ENCODE measurements at regions not wholly inside any gene's neighbourhood (a gene's known extent, or its start where the extent isn't known, plus 50 kb on each side); places are given as distances from the start of the nearest gene placed in this dataset.

GRCh38 chr13:65860306-65860705, 1369.8 kb downstream of the PCDH9 start:
- TF ChIP-seq TEAD4 (IDR thresholded peaks at IDR 0.05), result no peak
- no peak for TF ChIP-seq RAD21 (IDR thresholded peaks at IDR 0.05; ENCODE audit: low read depth)
- TF ChIP-seq CEBPB (IDR thresholded peaks at IDR 0.05), result no peak
- no peak for TF ChIP-seq EGR1 (IDR thresholded peaks at IDR 0.05)
- no peak for TF ChIP-seq FOXM1 (IDR thresholded peaks at IDR 0.05; ENCODE audit: borderline replicate concordance, low read depth)
- no peak for TF ChIP-seq REST (IDR thresholded peaks at IDR 0.05; ENCODE audit: low read depth)
- TF ChIP-seq YY1 (IDR thresholded peaks at IDR 0.05; ENCODE audit: low read depth), result no peak
- TF ChIP-seq MAX (IDR thresholded peaks at IDR 0.05), result no peak
- TF ChIP-seq CREB1 (IDR thresholded peaks at IDR 0.05; ENCODE audit: low read depth), result no peak
- no peak for TF ChIP-seq TAF1 (IDR thresholded peaks at IDR 0.05; ENCODE audit: low read depth)
- TF ChIP-seq ZBTB7A (IDR thresholded peaks at IDR 0.05; ENCODE audit: low read depth), result no peak

- no peak for TF ChIP-seq YY1 (IDR thresholded peaks at IDR 0.05; ENCODE audit: low read depth)
- TF ChIP-seq USF1 (IDR thresholded peaks at IDR 0.05), result no peak
- TF ChIP-seq EGR1 (IDR thresholded peaks at IDR 0.05), result no peak
- TF ChIP-seq NFIC (IDR thresholded peaks at IDR 0.05), result no peak
- TF ChIP-seq RAD21 (IDR thresholded peaks at IDR 0.05; ENCODE audit: low read depth), result no peak
- no peak for TF ChIP-seq EP300 (IDR thresholded peaks at IDR 0.05; ENCODE audit: borderline replicate concordance)
- TF ChIP-seq REST (IDR thresholded peaks at IDR 0.05; ENCODE audit: low read depth), result no peak
- no peak for TF ChIP-seq ZBTB7A (IDR thresholded peaks at IDR 0.05; ENCODE audit: low read depth)
- no peak for TF ChIP-seq MAX (IDR thresholded peaks at IDR 0.05)
- no peak for TF ChIP-seq FOXM1 (IDR thresholded peaks at IDR 0.05; ENCODE audit: borderline replicate concordance, low read depth)
- TF ChIP-seq TCF12 (IDR thresholded peaks at IDR 0.05; ENCODE audit: low read depth), result no peak
- no peak for TF ChIP-seq CEBPB (IDR thresholded peaks at IDR 0.05)
- no peak for TF ChIP-seq TAF1 (IDR thresholded peaks at IDR 0.05; ENCODE audit: low read depth)
- TF ChIP-seq CREB1 (IDR thresholded peaks at IDR 0.05; ENCODE audit: low read depth), result no peak
- TF ChIP-seq TEAD4 (IDR thresholded peaks at IDR 0.05), result no peak
Observed at GRCh38 chr13:65857942-65858565, 1372.1 kb downstream of the PCDH9 start.

GRCh38 chr13:65856431-65856830, 1373.7 kb downstream of the PCDH9 start:
- TF ChIP-seq YY1 (IDR thresholded peaks at IDR 0.05; ENCODE audit: low read depth) (no peak), CREB1 (IDR thresholded peaks at IDR 0.05; ENCODE audit: low read depth) (no peak), FOXM1 (IDR thresholded peaks at IDR 0.05; ENCODE audit: borderline replicate concordance, low read depth) (no peak), USF1 (IDR thresholded peaks at IDR 0.05) (no peak), EP300 (IDR thresholded peaks at IDR 0.05; ENCODE audit: borderline replicate concordance) (no peak), EGR1 (IDR thresholded peaks at IDR 0.05) (no peak), CEBPB (IDR thresholded peaks at IDR 0.05) (no peak), TCF12 (IDR thresholded peaks at IDR 0.05; ENCODE audit: low read depth) (no peak), RAD21 (IDR thresholded peaks at IDR 0.05; ENCODE audit: low read depth) (no peak), ZBTB7A (IDR thresholded peaks at IDR 0.05; ENCODE audit: low read depth) (no peak), TAF1 (IDR thresholded peaks at IDR 0.05; ENCODE audit: low read depth) (no peak), TEAD4 (IDR thresholded peaks at IDR 0.05) (no peak), REST (IDR thresholded peaks at IDR 0.05; ENCODE audit: low read depth) (no peak)

GRCh38 chr13:65855242-65855805, 1374.8 kb downstream of the PCDH9 start:
- TF ChIP-seq EGR1 (IDR thresholded peaks at IDR 0.05) (no peak), CEBPB (IDR thresholded peaks at IDR 0.05) (peak; percentile 56; the same call in 1 of the 2 replicates)
